Left lung (tissue), 4 donors: ENCODE measurements at regions not wholly inside any gene's neighbourhood (a gene's known extent, or its start where the extent isn't known, plus 50 kb on each side); places are given as distances from the start of the nearest gene placed in this dataset.
A peak's percentile ranks its signal among the peaks of the same experiment; 100 is the strongest.

ENCODE experiments used
- ATAC-seq: fragments of 200-7000 bp; cut with Tn5 transposase; one replicate; pipeline ENCODE4 v1.9.1; 2020; ENCODE audit warnings: moderate library complexity
- DNase-seq, 4 donors: peaks; one replicate each; pipeline ENCODE4 v3.0.0-alpha.2; 2013 to 2020
- H3K27ac ChIP-seq, 2 donors: fragments of 200-600 bp; sonication (generic) in 1 of 2; one replicate each; pipeline versions ENCODE4 v1.5.0 to v1.8.0; 2020 to 2021
- H3K27me3 ChIP-seq, 2 donors: fragments of 200-600 bp; sonication (generic) in 1 of 2; one replicate each; pipeline versions ENCODE4 v1.5.0 to v1.8.0; 2020 to 2021
- H3K36me3 ChIP-seq, 2 donors: fragments of 200-600 bp; sonication (generic) in 1 of 2; one replicate each; pipeline versions ENCODE4 v1.5.0 to v1.8.0; 2020 to 2021
- H3K4me1 ChIP-seq, 2 donors: fragments of 200-600 bp; one replicate each; pipeline ENCODE4 v1.8.0; 2021
- H3K4me3 ChIP-seq, 2 donors: fragments of 200-600 bp; sonication (generic) in 1 of 2; one replicate each; pipeline versions ENCODE4 v1.5.0 to v1.8.0; 2020 to 2021; ENCODE audit warnings: mild to moderate bottlenecking in 1 of 2
- H3K9me3 ChIP-seq, 2 donors: fragments of 200-600 bp; sonication (generic) in 1 of 2; one replicate each; pipeline versions ENCODE4 v1.5.0 to v1.8.0; 2020 to 2021
- intact Hi-C, 2 donors: fragments of 100-400 bp; cut with DNase I; formaldehyde crosslinking; loops; one replicate each; pipeline versions ENCODE4 v1.11.2 to v1.14.2; 2022
- TF ChIP-seq, protein P1 (sequence below), 2 donors: fragments of 200-600 bp; sonication (generic) in 1 of 2; IDR thresholded peaks; one replicate each; pipeline versions ENCODE4 v1.5.0 to v1.8.0; 2021; ENCODE audit warnings: antibody characterized with exemption in 2 of 2
- donor health status: DM: no; HTN: yes; CAD: no.
- donor health status: DM: no; HTN: no; CAD: no.

GRCh38 chr12:126747530-126748149 is 1519.3 kb upstream of the TMEM132C start:
- Histone ChIP-seq H3K27me3 (no peaks in the 10 kb centered on the region), H3K4me3 (no peak overlapping the region), H3K36me3 (no peaks in the 10 kb centered on the region), H3K9me3 (no peaks in the 10 kb centered on the region), H3K27ac (no peak overlapping the region), H3K4me1 (no peaks in the 10 kb centered on the region)
- DNase-seq (peak; percentile 1 to 83 (median 34)), ATAC-seq (peak; percentile 85)
- TF ChIP-seq, protein P1, sequence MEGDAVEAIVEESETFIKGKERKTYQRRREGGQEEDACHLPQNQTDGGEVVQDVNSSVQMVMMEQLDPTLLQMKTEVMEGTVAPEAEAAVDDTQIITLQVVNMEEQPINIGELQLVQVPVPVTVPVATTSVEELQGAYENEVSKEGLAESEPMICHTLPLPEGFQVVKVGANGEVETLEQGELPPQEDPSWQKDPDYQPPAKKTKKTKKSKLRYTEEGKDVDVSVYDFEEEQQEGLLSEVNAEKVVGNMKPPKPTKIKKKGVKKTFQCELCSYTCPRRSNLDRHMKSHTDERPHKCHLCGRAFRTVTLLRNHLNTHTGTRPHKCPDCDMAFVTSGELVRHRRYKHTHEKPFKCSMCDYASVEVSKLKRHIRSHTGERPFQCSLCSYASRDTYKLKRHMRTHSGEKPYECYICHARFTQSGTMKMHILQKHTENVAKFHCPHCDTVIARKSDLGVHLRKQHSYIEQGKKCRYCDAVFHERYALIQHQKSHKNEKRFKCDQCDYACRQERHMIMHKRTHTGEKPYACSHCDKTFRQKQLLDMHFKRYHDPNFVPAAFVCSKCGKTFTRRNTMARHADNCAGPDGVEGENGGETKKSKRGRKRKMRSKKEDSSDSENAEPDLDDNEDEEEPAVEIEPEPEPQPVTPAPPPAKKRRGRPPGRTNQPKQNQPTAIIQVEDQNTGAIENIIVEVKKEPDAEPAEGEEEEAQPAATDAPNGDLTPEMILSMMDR (IDR thresholded peaks at IDR 0.05), result peak; percentile 87 to 90
- intact Hi-C loops, result no loop called here

GRCh38 chr12:126752021-126752420 is 1514.9 kb upstream of the TMEM132C start:
- Histone ChIP-seq H3K9me3 (no peaks in the 10 kb centered on the region), H3K4me1 (no peaks in the 10 kb centered on the region), H3K4me3 (no peak overlapping the region), H3K27me3 (no peaks in the 10 kb centered on the region), H3K27ac (no peak overlapping the region), H3K36me3 (no peaks in the 10 kb centered on the region)
- TF ChIP-seq, protein P1 (IDR thresholded peaks at IDR 0.05), result no peak
- DNase-seq (no peak), ATAC-seq (no peak)
- intact Hi-C loops, result no loop called here

GRCh38 chr12:126757326-126757725 is 1509.6 kb upstream of the TMEM132C start:
- Histone ChIP-seq H3K4me1 (no peaks in the 10 kb centered on the region), H3K4me3 (no peak overlapping the region), H3K27ac (no peak overlapping the region), H3K9me3 (peaks cover 0 to 5% of the 10 kb centered on the region in 2 donors), H3K27me3 (no peaks in the 10 kb centered on the region), H3K36me3 (no peaks in the 10 kb centered on the region)
- ATAC-seq (no peak), DNase-seq (no peak)
- TF ChIP-seq, protein P1 (IDR thresholded peaks at IDR 0.05), result no peak
- intact Hi-C loops, result no loop called here

DNA sequence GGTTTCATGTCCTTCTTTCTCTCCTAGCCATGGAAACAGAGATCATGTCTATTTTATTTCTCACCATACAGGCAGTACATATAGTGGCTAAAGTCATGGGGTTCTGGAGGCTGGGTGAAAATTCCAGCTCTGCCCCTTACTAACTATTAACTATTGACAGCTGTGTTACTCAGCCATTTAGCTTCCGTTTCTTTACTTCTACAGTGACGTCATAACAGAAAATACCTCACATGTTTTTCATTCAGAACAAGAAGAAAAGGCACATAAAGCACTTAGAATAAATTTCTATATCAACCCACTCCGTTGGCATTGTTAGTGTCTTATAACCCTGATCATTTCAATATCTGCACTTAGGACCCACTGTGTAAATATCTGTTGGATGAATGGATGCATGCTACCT is 1506.9 kb upstream of the TMEM132C start:
- Histone ChIP-seq H3K27me3 (no peaks in the 10 kb centered on the region), H3K9me3 (peaks cover 0 to 32% of the 10 kb centered on the region in 2 donors), H3K4me3 (no peak overlapping the region), H3K36me3 (no peaks in the 10 kb centered on the region), H3K27ac (no peak overlapping the region), H3K4me1 (no peaks in the 10 kb centered on the region)
- ATAC-seq (no peak), DNase-seq (no peak)
- TF ChIP-seq, protein P1 (IDR thresholded peaks at IDR 0.05), result no peak
- intact Hi-C loops, result no loop called here

DNA sequence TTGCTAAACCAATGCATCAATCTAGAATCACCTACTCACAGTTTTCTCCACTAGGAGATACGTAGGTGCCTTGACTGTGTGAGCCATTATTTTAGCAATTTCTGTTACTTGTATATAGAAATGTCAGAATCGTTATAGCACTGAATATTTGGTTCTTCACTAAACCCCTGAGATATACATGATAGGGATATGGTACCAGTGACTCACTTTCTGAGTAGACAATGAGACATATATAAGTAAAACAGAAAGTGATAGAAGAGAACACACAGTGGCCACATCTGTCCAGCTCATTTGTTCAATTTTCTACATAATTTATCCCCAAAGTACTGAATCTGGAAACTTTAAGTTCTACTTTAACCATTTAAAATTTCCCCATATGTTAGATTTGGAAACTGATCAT is 1505.5 kb upstream of the TMEM132C start:
- Histone ChIP-seq H3K36me3 (no peaks in the 10 kb centered on the region), H3K4me1 (no peaks in the 10 kb centered on the region), H3K4me3 (no peak overlapping the region), H3K9me3 (peaks cover 0 to 39% of the 10 kb centered on the region in 2 donors), H3K27me3 (no peaks in the 10 kb centered on the region), H3K27ac (no peak overlapping the region)
- no peak for ATAC-seq
- intact Hi-C loops, result no loop called here
- TF ChIP-seq, protein P1 (IDR thresholded peaks at IDR 0.05), result no peak
- no peak for DNase-seq
